Keratinocyte (primary cell): ENCODE measurements at regions not wholly inside any gene's neighbourhood (a gene's known extent, or its start where the extent isn't known, plus 50 kb on each side); places are given as distances from the start of the nearest gene placed in this dataset.

Source experiments
- DNase-seq: peaks from one replicate; pipeline ENCODE4 v3.0.0-alpha.2; 2011; ENCODE audit warnings: low read depth, missing footprints, low spot score
- FAIRE-seq: peaks from 2 replicates; lab custom pipeline; 2011; peaks lifted over from hg19 to GRCh38; lab: Jason Lieb, UNC
- H2AFZ ChIP-seq: 2 replicates; pipeline ENCODE4 v1.6.0; 2012; ENCODE audit warnings: low read length, control low read depth, inconsistent platforms; ENCODE audit not compliant: control insufficient read depth
- H3K27ac ChIP-seq: 2 replicates; pipeline ENCODE4 v1.5.1; 2011; ENCODE audit warnings: low read length; ENCODE audit not compliant: control insufficient read depth, insufficient read depth
- H3K27me3 ChIP-seq: 3 replicates; pipeline ENCODE4 v1.6.0; 2011; ENCODE audit warnings: low read length; ENCODE audit not compliant: control insufficient read depth, insufficient read depth; ENCODE audit errors: extremely low read depth
- H3K36me3 ChIP-seq, 2 experiments: 2 replicates in 1 of 2; 3 replicates in 1 of 2; pipeline ENCODE4 v1.5.1; 2011; ENCODE audit warnings: low read length in 2 of 2, mild to moderate bottlenecking in 1 of 2; ENCODE audit not compliant: control insufficient read depth in 2 of 2, insufficient read depth in 2 of 2; ENCODE audit errors: extremely low read depth in 1 of 2
- H3K4me1 ChIP-seq: 3 replicates; pipeline ENCODE4 v1.5.1; 2011; ENCODE audit warnings: low read length; ENCODE audit not compliant: control insufficient read depth, insufficient read depth; ENCODE audit errors: extremely low read depth
- H3K4me2 ChIP-seq: 3 replicates; pipeline ENCODE4 v1.6.0; 2011; ENCODE audit warnings: low read depth, low read length; ENCODE audit not compliant: control insufficient read depth, insufficient read depth; ENCODE audit errors: extremely low read depth
- H3K4me3 ChIP-seq, 3 experiments: fragments of 200-600 bp in 1 of 3; sonication (generic) in 1 of 3; 2 replicates in 2 of 3; 3 replicates in 1 of 3; pipeline ENCODE4 v1.5.1; 2011 to 2016; ENCODE audit warnings: low read length in 3 of 3, mild to moderate bottlenecking in 3 of 3, control low read depth in 2 of 3, inconsistent platforms in 1 of 3, low read depth in 1 of 3, mixed read lengths in 1 of 3, mixed run types in 1 of 3, moderate library complexity in 1 of 3; ENCODE audit not compliant: control insufficient read depth in 2 of 3, insufficient read depth in 2 of 3; ENCODE audit errors: extremely low read depth in 1 of 3
- H3K79me2 ChIP-seq: 2 replicates; pipeline ENCODE4 v1.6.0; 2012; ENCODE audit warnings: low read length; ENCODE audit not compliant: control insufficient read depth, insufficient read depth
- H3K9ac ChIP-seq: 3 replicates; pipeline ENCODE4 v1.6.0; 2011; ENCODE audit warnings: low read length; ENCODE audit not compliant: control insufficient read depth, insufficient read depth; ENCODE audit errors: extremely low read depth
- H3K9me1 ChIP-seq: 3 replicates; pipeline ENCODE4 v1.6.0; 2011; ENCODE audit warnings: low read length; ENCODE audit not compliant: control insufficient read depth, insufficient read depth; ENCODE audit errors: extremely low read depth
- H3K9me3 ChIP-seq: 2 replicates; pipeline ENCODE4 v1.5.1; 2012; ENCODE audit warnings: low read depth, low read length; ENCODE audit not compliant: control insufficient read depth
- H4K20me1 ChIP-seq: 3 replicates; pipeline ENCODE4 v1.6.0; 2011; ENCODE audit warnings: low read length; ENCODE audit not compliant: control insufficient read depth, insufficient read depth; ENCODE audit errors: extremely low read depth
- CTCF ChIP-seq, 3 experiments: IDR thresholded peaks in 1 of 3; conservative IDR thresholded peaks in 1 of 3; optimal IDR thresholded peaks in 1 of 3; 2 replicates in 2 of 3; 3 replicates in 1 of 3; pipeline versions ENCODE3 to v1.5.1; 2011; ENCODE audit warnings: low read length in 3 of 3, mild to moderate bottlenecking in 3 of 3, moderate library complexity in 2 of 3, control low read depth in 1 of 3, inconsistent platforms in 1 of 3; ENCODE audit not compliant: insufficient read depth in 2 of 3; ENCODE audit errors: extremely low read depth in 1 of 3
- EZH2 ChIP-seq: IDR thresholded peaks from one replicate; pipeline ENCODE4 v1.6.1; 2012; ENCODE audit warnings: inconsistent platforms, mild to moderate bottlenecking, low read length, moderate library complexity
- dilution Hi-C: fragments of 300-500 bp; cut with MboI; formaldehyde crosslinking; loops from one replicate; pipeline ENCODE4 v1.7.0; 2020; ENCODE audit warnings: low sequenced_read_pairs; ENCODE audit not compliant: extremely low pct_ligation_motif_present

DNA sequence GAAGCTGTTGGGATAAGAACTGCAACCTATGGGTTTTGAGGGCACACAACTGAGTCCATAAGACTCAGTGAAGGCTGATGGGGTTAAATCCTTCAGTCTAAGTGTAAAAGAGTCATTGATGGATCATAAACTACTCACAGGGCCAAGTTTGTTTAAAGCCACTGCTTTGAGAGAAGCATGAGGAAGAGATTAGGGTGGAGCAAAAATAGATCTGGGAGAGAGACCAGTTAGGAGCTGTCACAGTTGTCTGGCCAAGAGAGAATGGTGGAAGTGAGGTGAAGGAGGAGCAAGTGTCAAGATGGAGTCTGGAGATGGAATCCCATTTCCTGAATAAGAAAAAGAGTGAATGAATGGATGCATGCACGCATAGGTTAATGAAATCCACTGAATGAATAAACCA lies 379.1 kb upstream of the CDH11 start:
- TF ChIP-seq EZH2 (no peak), CTCF (optimal IDR thresholded peaks at IDR 0.05 in 1 of 3, IDR thresholded peaks at IDR 0.05 in 1 of 3, conservative IDR thresholded peaks at IDR 0.05 in 1 of 3; ENCODE audit: extremely low read depth in 1 of 3, insufficient read depth in 2 of 3, low read length in 3 of 3) (no peak)
- Histone ChIP-seq H2AFZ (no peak overlapping the region), H3K9me1 (no peaks in the 10 kb centered on the region), H3K4me2 (no peak overlapping the region), H3K4me1 (no peaks in the 10 kb centered on the region), H3K9ac (no peak overlapping the region), H3K36me3 (no peaks in the 10 kb centered on the region), H3K4me3 (no peak overlapping the region), H3K79me2 (no peaks in the 10 kb centered on the region), H3K27me3 (no peaks in the 10 kb centered on the region), H3K27ac (no peak overlapping the region), H3K9me3 (no peaks in the 10 kb centered on the region), H4K20me1 (no peaks in the 10 kb centered on the region)
- dilution Hi-C loops = no loop called here
- DNase-seq = no peak
- FAIRE-seq = no peak

- no peak overlapping the region for H2AFZ ChIP-seq
- dilution Hi-C loops = no loop called here
Measured at GRCh38 chr16:65500007-65500406, 378.1 kb upstream of the CDH11 start.

More at GRCh38 chr16:65500007-65500406, 378.1 kb upstream of the CDH11 start:
- H3K9me1 ChIP-seq = no peaks in the 10 kb centered on the region
- FAIRE-seq (peak; percentile 32), DNase-seq (peak; percentile 23)
- no peaks in the 10 kb centered on the region for H3K36me3 ChIP-seq
- TF ChIP-seq CTCF (optimal IDR thresholded peaks at IDR 0.05 in 1 of 3, IDR thresholded peaks at IDR 0.05 in 1 of 3, conservative IDR thresholded peaks at IDR 0.05 in 1 of 3; ENCODE audit: extremely low read depth in 1 of 3, insufficient read depth in 2 of 3, low read length in 3 of 3) = no peak
- H3K4me2 ChIP-seq = no peak overlapping the region
- no peak overlapping the region for H3K27ac ChIP-seq
- no peak overlapping the region for H3K9ac ChIP-seq
- H3K27me3 ChIP-seq = no peaks in the 10 kb centered on the region
- H3K4me1 ChIP-seq = no peaks in the 10 kb centered on the region
- no peaks in the 10 kb centered on the region for H3K9me3 ChIP-seq
- H3K4me3 ChIP-seq = no peak overlapping the region
- no peaks in the 10 kb centered on the region for H3K79me2 ChIP-seq
- H4K20me1 ChIP-seq = no peaks in the 10 kb centered on the region
